GM12891 (cell line): ENCODE measurements at regions not wholly inside any gene's neighbourhood (a gene's known extent, or its start where the extent isn't known, plus 50 kb on each side); places are given as distances from the start of the nearest gene placed in this dataset.

Experiments used
- DNase-seq: peaks from one replicate; pipeline ENCODE4 v3.0.0; 2011; ENCODE audit warnings: low spot score; ENCODE audit not compliant: insufficient read length
- FAIRE-seq: peaks from 2 replicates; lab custom pipeline; 2011; peaks lifted over from hg19 to GRCh38; lab: Jason Lieb, UNC
- PAX5 ChIP-seq: IDR thresholded peaks from 2 replicates; pipeline ENCODE4 v1.6.1; 2011; ENCODE audit warnings: low read length, moderate library complexity, mild to moderate bottlenecking; ENCODE audit not compliant: insufficient read depth, severe bottlenecking
- POLR2A ChIP-seq: IDR thresholded peaks from 2 replicates; pipeline ENCODE4 v1.6.1; 2011; ENCODE audit warnings: low read depth, low read length, control low read depth
- POLR2AphosphoS5 ChIP-seq: IDR thresholded peaks from 2 replicates; pipeline ENCODE4 v1.6.1; 2011; ENCODE audit warnings: low read depth, low read length, control low read depth
- POU2F2 ChIP-seq: IDR thresholded peaks from 2 replicates; pipeline ENCODE4 v1.6.1; 2011; ENCODE audit warnings: low read depth, mild to moderate bottlenecking, control low read depth, low read length, moderate library complexity
- SPI1 ChIP-seq: IDR thresholded peaks from 2 replicates; pipeline ENCODE4 v1.6.1; 2011; ENCODE audit warnings: low read depth, low read length, control low read depth
- TAF1 ChIP-seq: IDR thresholded peaks from 2 replicates; pipeline ENCODE4 v1.6.1; 2011; ENCODE audit warnings: low read depth, low read length, control low read depth

- no peak for TF ChIP-seq POLR2A
- TF ChIP-seq TAF1 = no peak
- no peak for TF ChIP-seq PAX5
- no peak for TF ChIP-seq SPI1
- no peak for TF ChIP-seq POU2F2
- no peak for TF ChIP-seq POLR2AphosphoS5
- DNase-seq (no peak), FAIRE-seq (no peak)
Observed at GRCh38 chr5:113984928-113985327, 376.9 kb upstream of the KCNN2 start.

GRCh38 chr5:113985505-113985904 is 376.4 kb upstream of the KCNN2 start:
- TF ChIP-seq TAF1 (no peak), POLR2AphosphoS5 (no peak)
- DNase-seq (no peak), FAIRE-seq (no peak)

GRCh38 chr5:113989278-113989912 is 372.5 kb upstream of the KCNN2 start:
- DNase-seq = no peak
- TF ChIP-seq SPI1 (no peak), POLR2AphosphoS5 (no peak), POU2F2 (no peak), POLR2A (no peak), PAX5 (no peak), TAF1 (no peak)
- no peak for FAIRE-seq

GRCh38 chr5:113989913-113990305 is 372.0 kb upstream of the KCNN2 start:
- DNase-seq (no peak), FAIRE-seq (no peak)
- TF ChIP-seq POLR2A (no peak), PAX5 (no peak), POU2F2 (no peak), SPI1 (no peak)

- FAIRE-seq (no peak), DNase-seq (no peak)
- no peak for TF ChIP-seq TAF1
- no peak for TF ChIP-seq POLR2AphosphoS5
- no peak for TF ChIP-seq POLR2A
- no peak for TF ChIP-seq POU2F2
- no peak for TF ChIP-seq PAX5
Observed at GRCh38 chr5:114001076-114001475, 360.8 kb upstream of the KCNN2 start.

GRCh38 chr5:114006582-114006981 is 355.3 kb upstream of the KCNN2 start:
- TF ChIP-seq PAX5 (no peak), SPI1 (no peak), POLR2A (no peak), TAF1 (no peak), POU2F2 (no peak)
- FAIRE-seq (no peak), DNase-seq (no peak)

- DNase-seq = no peak
- TF ChIP-seq PAX5 (no peak), POLR2AphosphoS5 (no peak)
- no peak for FAIRE-seq
Observed at GRCh38 chr5:114007678-114008077, 354.2 kb upstream of the KCNN2 start.

GRCh38 chr5:114010362-114010761 is 351.5 kb upstream of the KCNN2 start:
- TF ChIP-seq POLR2AphosphoS5 (no peak), POU2F2 (no peak), SPI1 (no peak), TAF1 (no peak), POLR2A (no peak), PAX5 (no peak)
- DNase-seq (no peak), FAIRE-seq (no peak)

GRCh38 chr5:114018186-114018585 is 343.7 kb upstream of the KCNN2 start:
- no peak for DNase-seq
- TF ChIP-seq POLR2AphosphoS5 (no peak), TAF1 (no peak), PAX5 (no peak), POLR2A (no peak)
- no peak for FAIRE-seq

- FAIRE-seq = no peak
- no peak for DNase-seq
- TF ChIP-seq PAX5 (no peak), TAF1 (no peak), POU2F2 (no peak), POLR2AphosphoS5 (no peak)
Observed at GRCh38 chr5:114038756-114039155, 323.1 kb upstream of the KCNN2 start.

- FAIRE-seq (no peak), DNase-seq (no peak)
- TF ChIP-seq TAF1 (no peak), SPI1 (no peak), POLR2AphosphoS5 (no peak), POU2F2 (no peak), POLR2A (no peak), PAX5 (no peak)
Observed at GRCh38 chr5:114050087-114050486, 311.8 kb upstream of the KCNN2 start.
